Lower leg skin (tissue), 3 donors: ENCODE measurements at regions not wholly inside any gene's neighbourhood (a gene's known extent, or its start where the extent isn't known, plus 50 kb on each side); places are given as distances from the start of the nearest gene placed in this dataset.

ENCODE experiments used
- POLR2A ChIP-seq, 2 donors: fragments of 450-650 bp; IDR thresholded peaks; one replicate each; pipeline ENCODE4 v1.6.1; 2016 to 2017; ENCODE audit warnings: antibody characterized with exemption in 2 of 2, mild to moderate bottlenecking in 1 of 2, moderate library complexity in 1 of 2
- TF ChIP-seq, protein P1 (sequence below), 3 donors: fragments of 450-650 bp; IDR thresholded peaks; one replicate each; pipeline ENCODE4 v1.5.1; 2016; ENCODE audit warnings: antibody characterized with exemption in 3 of 3, mild to moderate bottlenecking in 3 of 3, moderate library complexity in 2 of 3

DNA sequence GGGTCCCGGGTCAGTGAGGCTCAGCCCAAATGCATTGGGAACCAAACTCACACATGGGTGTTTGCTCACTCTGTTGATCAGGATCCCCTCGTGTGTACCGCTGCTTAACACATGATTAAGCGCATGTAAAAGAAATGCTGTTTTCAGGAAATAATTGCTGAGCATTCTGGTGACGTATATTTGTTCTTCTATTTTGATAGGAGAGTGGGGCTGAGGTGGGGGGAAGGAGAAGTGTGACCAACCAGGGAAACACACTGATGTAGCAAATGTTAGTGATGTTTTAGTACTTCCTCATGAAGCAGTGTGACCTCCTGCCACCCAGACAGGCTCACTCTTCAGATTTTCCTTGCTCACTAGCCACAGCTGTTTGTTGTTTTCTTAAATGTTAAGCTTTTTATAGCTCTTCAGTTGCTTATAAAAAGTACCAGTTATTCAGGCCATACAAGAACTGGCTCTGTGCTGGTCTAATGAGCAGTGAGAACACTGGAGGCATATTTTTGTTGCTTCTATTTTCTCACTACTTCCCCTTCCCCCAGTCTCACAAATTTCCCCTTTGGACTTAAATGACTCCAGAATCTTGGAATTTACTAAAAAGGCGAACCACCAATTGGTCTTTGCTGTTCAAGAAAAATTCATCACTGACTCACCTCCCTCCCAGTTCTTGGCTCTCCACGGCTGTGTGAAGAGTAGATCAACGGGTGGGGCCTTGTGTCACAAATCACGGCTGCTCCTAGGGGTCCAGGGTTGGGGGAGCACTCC is 79.2 kb upstream of the BACH2 start:
- TF ChIP-seq POLR2A (IDR thresholded peaks at IDR 0.05) = no peak
- TF ChIP-seq, protein P1, sequence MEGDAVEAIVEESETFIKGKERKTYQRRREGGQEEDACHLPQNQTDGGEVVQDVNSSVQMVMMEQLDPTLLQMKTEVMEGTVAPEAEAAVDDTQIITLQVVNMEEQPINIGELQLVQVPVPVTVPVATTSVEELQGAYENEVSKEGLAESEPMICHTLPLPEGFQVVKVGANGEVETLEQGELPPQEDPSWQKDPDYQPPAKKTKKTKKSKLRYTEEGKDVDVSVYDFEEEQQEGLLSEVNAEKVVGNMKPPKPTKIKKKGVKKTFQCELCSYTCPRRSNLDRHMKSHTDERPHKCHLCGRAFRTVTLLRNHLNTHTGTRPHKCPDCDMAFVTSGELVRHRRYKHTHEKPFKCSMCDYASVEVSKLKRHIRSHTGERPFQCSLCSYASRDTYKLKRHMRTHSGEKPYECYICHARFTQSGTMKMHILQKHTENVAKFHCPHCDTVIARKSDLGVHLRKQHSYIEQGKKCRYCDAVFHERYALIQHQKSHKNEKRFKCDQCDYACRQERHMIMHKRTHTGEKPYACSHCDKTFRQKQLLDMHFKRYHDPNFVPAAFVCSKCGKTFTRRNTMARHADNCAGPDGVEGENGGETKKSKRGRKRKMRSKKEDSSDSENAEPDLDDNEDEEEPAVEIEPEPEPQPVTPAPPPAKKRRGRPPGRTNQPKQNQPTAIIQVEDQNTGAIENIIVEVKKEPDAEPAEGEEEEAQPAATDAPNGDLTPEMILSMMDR (IDR thresholded peaks at IDR 0.05) = no peak
